OCI-LY7 (cell line): ENCODE measurements at regions not wholly inside any gene's neighbourhood (a gene's known extent, or its start where the extent isn't known, plus 50 kb on each side); places are given as distances from the start of the nearest gene placed in this dataset.

ENCODE experiments used
- EZH2phosphoT487 ChIP-seq: fragments of 200-600 bp; sonication (generic); IDR thresholded peaks from 2 replicates; pipeline ENCODE4 v1.6.1; 2018; ENCODE audit warnings: low read depth, borderline replicate concordance, mild to moderate bottlenecking, mixed run types, antibody characterized with exemption, low read length, moderate library complexity, mixed read lengths
- TF ChIP-seq, protein P1 (sequence below): fragments of 200-600 bp; sonication (generic); conservative IDR thresholded peaks from 2 replicates; pipeline ENCODE4 v1.5.1; 2014; ENCODE audit warnings: mild to moderate bottlenecking, antibody characterized with exemption, low read length, moderate library complexity, mixed read lengths

- TF ChIP-seq, protein P1, sequence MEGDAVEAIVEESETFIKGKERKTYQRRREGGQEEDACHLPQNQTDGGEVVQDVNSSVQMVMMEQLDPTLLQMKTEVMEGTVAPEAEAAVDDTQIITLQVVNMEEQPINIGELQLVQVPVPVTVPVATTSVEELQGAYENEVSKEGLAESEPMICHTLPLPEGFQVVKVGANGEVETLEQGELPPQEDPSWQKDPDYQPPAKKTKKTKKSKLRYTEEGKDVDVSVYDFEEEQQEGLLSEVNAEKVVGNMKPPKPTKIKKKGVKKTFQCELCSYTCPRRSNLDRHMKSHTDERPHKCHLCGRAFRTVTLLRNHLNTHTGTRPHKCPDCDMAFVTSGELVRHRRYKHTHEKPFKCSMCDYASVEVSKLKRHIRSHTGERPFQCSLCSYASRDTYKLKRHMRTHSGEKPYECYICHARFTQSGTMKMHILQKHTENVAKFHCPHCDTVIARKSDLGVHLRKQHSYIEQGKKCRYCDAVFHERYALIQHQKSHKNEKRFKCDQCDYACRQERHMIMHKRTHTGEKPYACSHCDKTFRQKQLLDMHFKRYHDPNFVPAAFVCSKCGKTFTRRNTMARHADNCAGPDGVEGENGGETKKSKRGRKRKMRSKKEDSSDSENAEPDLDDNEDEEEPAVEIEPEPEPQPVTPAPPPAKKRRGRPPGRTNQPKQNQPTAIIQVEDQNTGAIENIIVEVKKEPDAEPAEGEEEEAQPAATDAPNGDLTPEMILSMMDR: no peak
- TF ChIP-seq EZH2phosphoT487: no peak
Observed at GRCh38 chr14:41087056-41087455, 519.6 kb upstream of the LRFN5 start.
